Mucosa of gallbladder (tissue), 1 donor: ENCODE measurements at regions not wholly inside any gene's neighbourhood (a gene's known extent, or its start where the extent isn't known, plus 50 kb on each side); places are given as distances from the start of the nearest gene placed in this dataset.
A peak's percentile ranks its signal among the peaks of the same experiment; 100 is the strongest.
"Not testable (repeated sequence)": the region's sequence is repeated elsewhere in the genome, so short reads cannot be mapped to it uniquely, and the experiment has no call there.

Experiments used
- DNase-seq: peaks from one replicate; pipeline ENCODE4 v3.0.0-alpha.2; 2020; ENCODE audit warnings: low spot score
- donor health status: DM: no; HTN: no; CAD: no.

DNA sequence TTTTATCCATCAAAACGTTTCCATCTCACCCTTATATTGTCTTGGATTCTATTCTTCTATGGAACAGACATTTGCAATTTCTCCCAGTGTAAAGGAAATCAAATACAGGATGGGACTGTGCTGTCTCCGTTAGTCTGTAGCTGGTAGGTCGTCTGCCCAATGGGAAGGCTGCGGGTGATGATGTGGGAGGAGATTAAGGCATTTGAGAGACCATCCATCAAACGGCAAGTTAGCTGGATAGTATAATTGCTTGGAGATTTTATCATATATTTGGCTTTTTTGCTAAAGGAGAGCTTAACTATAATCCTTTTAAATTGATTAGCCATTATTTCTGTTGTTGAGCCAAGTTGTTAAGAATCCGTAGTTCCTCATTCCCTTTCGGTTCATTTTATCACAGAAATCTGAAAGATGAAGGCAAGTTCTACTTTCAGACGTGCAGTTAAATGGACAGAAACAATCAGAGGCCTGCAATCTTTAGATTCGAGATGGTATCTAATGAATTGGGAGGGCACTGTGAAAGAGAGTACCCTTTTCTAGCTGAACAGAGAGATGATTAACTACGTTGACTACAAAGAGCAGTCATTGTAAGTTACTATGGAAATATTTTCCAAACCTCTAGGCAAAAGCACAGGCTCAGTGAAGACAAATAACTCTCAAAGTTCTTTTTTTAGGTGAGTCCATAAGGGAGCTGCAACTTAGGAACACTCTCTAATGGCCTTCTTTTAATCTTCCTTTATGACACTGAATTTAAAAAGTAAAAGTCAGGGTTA is 253.3 kb upstream of the KIAA1217 start:
- no peak for DNase-seq

DNA sequence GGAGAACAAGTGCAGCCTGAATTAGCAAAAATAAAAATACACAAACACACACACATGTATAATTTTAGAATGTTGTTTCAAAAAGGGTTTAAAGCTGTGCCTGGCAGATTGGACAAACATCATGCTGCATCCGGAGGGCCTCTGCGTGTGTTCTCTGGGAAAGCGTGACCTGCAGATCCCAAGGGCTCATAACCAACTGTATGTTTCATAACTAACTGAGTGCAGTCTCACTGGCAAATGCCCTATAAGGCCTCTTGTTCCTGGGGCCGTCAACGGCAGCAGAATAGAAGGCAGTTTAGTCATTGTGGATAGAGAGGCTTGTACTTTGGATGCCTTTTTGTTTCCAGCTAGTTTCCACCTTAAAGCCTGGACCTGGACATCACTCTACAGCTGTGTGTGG is 243.8 kb upstream of the KIAA1217 start:
- DNase-seq, result no peak

DNA sequence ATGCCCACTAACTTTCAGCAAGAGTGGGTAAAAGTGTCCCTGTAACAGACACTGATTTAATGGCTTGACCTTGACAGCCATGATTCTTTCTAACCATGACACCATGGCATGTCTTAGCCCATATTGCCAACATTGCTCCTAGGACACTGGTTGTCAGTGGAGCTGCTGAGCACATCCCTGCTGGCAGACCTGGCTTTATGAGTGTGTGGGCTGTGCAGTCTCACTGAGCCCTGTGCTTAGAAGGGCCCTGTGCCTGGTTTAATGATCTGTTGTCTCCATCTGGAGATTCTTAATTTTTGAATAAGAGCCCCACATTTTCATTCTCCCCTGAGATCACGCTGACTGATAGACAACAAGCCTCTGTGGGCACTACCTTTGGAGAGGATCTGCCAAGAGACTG is 243.1 kb upstream of the KIAA1217 start:
- DNase-seq, result no peak

DNA sequence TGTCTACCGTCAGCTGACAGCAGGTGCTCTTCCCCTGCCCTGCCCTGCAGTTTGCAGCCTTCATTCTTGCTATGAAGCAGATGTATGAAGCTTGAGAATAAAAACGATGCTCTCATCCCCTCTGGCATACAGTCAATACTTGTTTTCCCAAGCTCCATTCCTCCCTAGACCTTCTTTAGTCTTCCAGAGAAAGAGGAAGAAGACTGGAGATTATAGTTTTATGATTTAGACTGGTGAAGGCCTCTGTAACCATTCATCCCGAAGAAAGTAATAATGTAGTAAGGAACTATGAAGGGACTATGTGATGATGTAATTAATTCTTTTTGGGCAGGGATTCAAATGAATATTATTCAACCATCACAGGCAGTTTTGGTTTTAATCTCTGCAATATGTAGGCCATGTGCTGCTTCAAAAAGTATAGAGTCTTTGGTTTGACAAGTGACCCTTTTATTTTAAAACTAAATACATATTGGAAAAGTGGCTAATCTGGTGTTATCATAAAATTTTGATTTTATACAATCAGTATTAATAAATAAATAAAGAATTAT is 242.4 kb upstream of the KIAA1217 start:
- DNase-seq, result no peak

DNA sequence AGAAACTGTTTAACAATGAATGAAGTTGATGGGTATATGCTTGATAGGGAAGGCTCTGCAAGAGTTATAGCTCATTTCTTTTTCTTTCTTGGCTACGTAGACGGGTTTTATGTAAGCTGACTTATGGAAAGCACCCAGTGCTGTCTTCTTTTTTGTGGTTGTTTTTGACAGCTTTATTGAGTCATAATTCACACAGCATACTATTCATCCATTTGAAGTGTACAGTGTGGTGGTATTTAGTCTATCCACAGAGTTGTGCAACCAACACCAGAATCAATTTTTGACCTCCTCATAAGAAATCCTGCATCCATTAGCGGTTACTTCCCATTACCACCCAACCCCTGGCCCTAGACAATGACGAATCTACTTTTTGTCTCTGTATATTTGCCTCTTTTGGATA is 240.6 kb upstream of the KIAA1217 start:
- DNase-seq, result no peak

DNA sequence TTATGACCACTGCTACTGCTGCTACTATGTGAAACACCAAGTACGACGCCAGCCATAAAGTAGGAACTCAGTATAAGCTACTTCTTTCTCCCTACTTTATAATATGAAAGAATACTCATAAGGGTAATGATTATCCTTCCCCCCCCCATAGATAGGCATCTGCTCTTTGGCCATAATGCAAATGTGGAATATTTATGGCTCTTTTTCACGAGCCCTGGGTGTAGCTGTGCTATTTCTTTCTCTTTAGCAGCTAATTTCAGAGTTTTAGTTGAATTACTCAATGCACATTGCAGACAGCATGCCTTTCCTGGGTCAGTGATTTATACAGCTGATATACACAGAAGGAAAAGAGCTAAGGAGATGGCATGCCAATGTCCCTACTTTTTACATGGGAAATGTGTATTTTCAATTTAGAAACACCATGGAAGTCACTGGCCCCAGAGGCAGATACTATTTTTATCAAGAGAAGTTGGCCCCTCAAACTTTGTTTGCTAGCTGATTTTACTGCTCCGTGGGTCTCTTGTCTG is 234.1 kb upstream of the KIAA1217 start:
- no peak for DNase-seq

DNA sequence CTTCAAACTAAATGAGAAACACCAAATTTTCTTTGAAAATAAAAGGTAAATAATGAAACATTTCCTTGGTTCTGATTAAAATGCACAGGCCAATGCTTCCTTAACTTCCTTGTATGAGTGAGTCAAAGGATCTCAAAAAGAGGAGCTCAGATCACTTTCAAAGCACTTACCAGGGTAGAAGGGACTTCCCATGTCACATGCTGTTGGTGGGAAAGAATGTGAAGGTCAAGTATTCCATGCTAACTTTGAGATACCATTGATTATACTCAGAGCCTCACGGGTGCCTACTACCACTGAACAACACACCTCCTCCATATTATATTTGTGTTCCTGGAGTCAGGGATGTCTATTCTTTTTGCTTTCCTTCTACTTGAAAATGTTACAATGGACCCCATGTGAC is 233.5 kb upstream of the KIAA1217 start:
- DNase-seq, result no peak

DNA sequence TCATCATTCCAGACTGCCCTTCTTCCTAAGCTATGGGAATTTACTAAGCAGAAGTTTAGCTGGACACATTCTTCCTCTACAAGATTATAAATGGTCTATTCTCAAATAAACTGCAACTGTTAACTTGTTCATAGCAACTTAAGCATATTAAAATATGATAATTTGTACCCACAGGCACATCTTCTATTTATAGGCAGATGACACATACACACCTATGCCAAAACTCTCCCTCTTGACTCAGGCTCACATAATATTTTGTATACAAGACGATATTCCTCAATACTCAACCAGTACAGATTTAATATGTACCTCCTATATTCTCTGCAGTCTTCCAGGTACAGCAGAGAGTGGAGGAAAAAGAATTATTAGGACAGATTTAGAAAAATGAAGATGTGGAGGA is 232.7 kb upstream of the KIAA1217 start:
- DNase-seq, result no peak

DNA sequence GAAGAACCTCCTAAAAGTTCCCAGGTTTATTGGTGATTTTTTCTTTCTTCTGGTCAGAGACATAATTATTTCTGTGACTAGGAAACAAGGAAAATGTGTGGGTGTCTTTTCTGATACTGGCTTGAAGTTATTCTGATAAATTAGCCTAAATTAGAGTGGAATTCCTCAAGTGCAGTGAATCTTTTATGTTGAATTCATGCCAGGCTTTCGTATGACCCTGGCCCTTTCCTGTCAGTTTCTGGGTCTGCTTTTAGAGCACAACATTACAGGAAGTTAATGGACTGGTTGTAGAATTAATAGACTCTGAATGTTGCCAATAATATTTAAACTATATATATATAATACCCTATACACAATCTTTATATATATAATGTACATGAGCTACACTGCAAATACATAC is 230.6 kb upstream of the KIAA1217 start:
- no peak for DNase-seq

DNA sequence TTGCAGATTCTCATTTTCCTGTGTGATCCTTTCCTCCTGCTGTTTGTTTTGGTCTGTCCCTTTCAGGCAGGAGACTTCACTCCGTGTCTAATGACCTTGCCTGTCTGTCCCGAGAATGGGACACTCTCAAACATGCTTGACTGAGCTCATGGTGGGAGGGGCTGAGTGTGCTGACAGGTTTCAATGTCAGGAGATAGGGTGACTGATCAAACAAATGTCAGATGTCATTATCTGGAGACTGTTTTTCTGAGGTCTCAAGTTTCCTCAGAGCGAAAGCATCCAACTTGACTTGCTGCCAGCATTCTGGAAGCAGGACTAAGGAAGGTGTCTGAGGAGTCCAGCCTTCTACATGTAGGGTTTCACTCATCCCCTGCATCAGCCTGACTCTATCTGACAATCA is 228.8 kb upstream of the KIAA1217 start:
- DNase-seq, result no peak

DNA sequence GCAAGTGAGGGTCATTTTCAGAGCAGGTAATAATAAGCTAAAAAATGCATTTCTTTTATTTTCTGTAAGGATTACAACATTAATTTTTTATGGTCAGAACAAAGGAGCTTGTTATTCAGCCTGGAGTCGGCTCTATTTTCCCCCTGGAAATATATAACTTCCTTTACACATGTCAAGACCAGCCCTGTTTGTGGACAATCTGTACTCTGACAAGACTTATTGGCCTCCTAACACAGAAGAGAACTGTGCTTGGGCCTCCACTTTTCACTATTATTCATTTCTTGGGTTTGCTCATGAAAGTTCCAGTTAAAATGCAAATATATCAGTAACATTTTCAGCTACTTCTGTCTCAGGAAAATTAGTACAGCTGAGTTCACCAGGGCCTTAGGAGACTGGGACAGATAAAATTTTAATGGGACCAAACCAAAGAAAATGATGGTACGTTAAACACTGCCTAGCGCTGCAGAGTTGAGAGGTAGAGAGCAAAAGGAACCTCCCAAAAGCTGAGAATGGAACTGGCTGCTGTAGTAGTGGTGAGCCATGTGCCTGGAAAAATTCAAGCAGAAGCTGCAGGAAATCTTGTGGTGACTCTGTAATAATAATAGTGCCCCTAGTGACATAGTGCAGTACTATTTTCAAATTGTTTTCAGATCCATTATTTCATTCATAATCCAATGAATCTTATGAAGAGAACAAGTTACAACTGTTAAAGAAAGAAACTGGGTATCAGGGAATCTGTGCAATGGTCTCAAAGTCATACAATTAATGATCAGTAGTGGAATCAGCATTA is 227.2 kb upstream of the KIAA1217 start:
- DNase-seq, result no peak

DNA sequence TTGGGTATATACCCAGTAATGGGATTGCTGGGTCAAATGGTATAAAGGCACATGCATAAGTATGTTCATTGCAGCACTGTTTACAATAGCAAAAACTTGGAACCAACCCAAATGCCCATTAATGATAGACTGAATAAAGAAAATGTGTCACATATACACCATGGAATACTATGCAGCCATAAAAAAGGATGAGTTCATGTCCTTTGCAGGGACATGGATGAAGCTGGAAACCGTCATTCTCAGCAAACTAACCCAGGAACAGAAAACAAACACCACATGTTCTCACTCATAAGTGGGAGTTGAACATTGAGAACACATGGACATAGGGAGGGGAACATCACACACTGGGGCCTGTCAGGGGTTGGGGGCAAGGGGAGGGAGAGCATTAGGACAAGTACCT is 224.5 kb upstream of the KIAA1217 start:
- not testable (repeated sequence) for DNase-seq

DNA sequence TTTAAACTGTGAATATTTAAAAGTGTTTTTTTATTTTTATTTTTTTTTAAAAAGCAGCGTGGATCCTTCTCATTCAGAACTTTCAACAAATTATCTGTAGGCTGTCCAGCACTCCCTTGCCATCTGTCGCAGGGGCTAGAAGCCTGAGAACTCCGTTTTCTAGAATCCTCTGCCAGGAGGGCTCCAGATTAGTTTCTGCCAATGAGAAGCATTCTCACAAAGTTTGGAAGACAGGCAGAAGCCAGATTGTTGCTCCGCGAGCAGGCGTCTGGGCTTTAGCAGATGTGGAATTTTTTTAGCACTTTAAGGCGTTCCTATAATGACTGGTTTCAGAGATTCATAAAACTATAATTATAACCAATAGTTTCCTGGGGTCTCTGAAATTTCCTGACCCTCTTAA is 220.9 kb upstream of the KIAA1217 start:
- DNase-seq, result no peak

DNA sequence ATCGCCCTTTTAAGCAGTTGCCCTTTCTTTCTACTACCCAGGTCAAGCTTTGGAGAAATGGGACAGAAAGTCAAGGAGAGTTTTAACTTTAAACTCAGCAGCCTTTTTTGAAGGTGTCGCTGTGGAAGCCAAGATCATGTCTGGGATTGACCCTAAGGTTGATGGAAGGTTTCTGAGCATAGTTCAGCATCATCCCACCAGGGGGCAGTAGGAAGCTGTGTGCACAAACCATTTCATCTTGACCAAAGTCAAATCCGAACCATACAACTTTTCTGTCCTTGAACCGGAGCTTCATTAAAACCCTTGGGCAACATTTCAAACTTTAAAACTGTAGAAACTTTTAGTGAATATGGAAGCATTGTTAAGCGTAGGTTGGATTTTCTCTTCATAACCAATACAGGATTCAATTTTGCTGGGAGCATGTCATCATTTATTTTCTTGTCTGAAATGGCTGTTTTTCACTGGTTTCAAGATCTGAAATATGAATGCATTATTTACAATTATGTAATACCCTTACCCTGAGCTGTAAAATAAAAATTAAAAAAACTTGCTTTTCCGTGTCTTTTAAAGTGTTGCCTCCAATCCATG is 214.4 kb upstream of the KIAA1217 start:
- DNase-seq, result peak; percentile 60

DNA sequence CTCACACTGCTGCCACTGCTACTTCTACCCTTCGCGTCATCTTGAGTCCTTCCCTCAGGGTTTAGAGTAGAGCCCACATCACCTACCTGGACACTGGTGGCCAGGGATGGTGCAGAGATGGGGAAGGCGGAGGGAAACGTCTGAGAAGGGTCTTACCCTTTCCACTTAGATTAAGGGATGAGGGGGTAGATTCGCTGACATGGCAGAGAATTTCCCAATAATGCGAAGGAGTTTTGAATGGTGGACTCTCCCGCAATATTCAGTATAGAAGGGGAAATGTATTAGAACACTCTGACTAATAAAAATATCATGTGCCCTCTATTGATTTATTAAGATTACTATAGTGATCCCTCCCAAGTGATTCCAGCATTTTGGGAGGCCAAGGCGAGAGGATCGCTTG is 209.5 kb upstream of the KIAA1217 start:
- DNase-seq, result no peak

DNA sequence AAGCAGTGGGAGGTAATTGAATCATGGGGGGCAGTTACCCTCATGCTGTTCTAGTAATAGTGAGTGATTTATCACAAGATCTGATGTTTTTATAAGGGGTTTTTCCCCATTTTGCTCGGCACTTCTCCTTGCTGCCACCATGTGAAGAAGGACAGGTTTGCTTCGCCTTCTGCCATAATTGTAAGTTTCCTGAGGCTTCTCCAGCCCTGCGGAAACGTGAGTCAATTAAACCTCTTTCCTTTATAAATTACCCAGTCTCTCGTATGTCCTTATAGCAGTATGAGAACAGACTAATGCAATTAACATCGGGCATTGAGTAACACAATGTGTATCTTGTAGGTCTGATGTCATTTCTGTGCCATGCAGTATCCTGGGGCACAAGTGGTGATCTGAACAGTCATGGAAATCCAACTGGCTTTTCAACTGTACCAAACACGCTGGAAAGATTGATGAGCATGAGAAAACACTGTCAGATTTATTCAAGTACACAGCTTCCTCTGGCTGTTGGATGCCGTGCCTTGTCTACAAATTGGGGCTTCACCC is 208.6 kb upstream of the KIAA1217 start:
- no peak for DNase-seq

DNA sequence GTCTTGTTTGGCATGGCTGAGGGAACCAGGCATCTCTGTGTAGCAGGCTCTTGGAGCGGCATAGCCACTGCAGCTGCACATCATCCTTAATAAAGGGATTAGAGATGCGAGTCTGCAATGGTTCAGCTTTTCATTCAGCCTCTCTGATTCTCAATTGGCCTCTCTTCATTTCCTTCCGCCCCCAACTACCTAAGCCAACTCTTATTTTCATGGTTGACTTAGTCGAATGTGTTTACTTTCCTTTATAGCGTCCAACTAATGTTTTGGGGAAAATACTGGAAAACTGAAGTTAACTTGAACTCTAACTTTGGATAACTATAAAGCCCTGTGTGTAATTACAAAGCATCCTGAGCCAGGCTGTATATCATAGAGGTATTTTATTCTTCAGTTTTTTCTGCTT is 202.2 kb upstream of the KIAA1217 start:
- DNase-seq, result no peak

DNA sequence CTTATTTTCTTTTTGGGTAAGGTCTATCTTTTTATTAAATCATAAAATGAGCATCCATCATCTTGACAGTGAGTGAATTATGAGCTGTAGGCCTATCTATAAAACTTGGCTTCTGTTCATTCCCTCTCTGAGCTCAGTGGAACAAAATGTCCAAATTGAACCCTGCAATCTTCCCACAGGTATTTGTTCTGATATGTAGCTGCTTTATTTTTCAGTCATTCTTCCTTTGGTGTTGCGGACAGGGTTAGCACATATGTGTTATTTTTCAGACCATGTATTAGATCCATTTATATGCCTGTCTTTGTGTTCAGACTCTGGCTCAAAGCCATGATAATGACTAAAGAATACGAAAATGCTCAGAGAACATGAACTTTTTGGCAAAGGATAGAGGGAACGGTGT is 201.6 kb upstream of the KIAA1217 start:
- no peak for DNase-seq

DNA sequence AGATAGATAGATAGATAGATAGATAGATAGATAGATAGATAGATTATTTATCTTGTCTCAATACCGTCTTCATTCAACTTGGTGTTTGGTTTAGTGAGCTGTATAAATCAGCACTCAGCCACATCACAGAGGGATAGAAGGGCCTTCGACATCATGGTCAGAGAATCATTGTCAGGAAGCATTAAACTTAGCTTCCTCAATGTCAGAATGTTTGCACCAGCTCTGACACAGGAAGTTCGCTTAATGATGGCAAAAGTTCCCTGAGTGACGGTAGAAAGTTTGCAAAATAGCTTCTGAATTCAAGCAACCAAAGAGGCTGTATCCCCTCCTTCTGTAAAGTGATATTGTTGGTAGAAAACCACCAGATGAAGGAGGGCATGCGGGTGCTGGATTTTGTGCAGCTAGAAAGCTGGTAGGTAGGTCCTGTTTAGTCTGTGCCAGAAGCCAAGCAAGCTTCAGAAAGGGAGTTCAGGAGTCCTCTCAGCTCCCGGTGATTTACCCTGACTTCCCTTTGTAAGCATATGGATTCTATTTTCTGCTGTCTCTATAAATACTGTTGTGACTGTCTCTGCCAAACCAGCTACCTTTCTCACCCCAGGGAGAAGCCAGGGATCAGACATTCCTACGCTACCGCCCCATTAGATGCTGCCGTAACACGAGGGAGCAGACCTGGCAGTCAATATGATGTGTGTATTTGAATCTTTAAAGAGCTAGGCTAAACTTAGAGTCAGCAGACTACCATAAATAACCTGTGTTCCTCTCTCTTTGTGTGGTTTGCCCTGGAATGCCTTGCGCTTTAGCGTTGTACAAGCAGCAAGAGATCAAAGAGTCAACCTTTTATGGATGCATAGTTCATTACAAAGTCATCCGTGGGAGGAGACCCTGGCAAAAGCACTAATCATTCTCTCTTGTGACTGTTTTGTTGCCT is 200.5 kb upstream of the KIAA1217 start:
- DNase-seq, result no peak

DNA sequence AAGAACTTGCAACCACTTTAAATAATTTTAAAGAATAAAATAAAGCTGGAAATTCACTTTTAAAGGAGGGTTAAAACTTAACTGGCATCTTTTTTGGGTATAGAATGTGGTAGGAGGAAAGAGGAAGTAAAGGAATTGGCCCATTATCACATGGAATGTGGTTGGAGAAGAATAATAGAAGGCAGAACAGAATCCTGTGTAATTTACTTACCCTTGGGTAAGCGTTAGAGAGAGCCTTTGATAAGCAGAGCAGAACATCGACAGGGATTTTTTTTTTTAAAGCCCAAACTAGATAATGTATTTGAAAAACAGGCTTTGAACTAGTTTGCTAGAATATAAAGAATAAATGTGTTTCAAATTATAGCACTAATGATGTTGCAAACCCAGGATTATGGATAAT is 199.8 kb upstream of the KIAA1217 start:
- no peak for DNase-seq

DNA sequence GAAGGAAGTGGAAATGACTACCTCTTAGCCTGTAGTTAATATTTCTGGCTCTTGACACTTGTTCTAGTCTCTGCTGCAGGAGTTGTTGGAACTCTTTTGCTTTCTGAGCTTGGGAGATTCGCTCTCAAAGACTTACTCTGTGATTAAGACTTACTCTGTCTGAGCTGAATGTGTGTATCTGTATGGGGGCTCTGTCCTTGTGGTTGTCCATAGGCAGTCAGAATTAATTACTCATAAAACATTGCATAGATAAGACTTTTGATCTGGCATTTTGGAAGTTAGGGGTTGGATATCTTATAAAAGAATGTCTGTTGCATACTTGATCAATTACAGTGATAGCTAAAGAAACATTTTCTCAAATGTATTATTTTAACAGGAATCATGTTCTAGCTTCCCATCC is 199.2 kb upstream of the KIAA1217 start:
- no peak for DNase-seq
